Gastroesophageal sphincter (tissue), 3 donors: ENCODE measurements at regions not wholly inside any gene's neighbourhood (a gene's known extent, or its start where the extent isn't known, plus 50 kb on each side); places are given as distances from the start of the nearest gene placed in this dataset.

Experiments
- EP300 ChIP-seq: sonication (generic); formaldehyde crosslinking; IDR thresholded peaks from one replicate; pipeline ENCODE4 v1.6.1; 2017; ENCODE audit warnings: antibody characterized with exemption, mild to moderate bottlenecking
- POLR2A ChIP-seq, 2 donors: fragments of 450-650 bp; IDR thresholded peaks; one replicate each; pipeline ENCODE4 v1.6.1; 2017; ENCODE audit warnings: antibody characterized with exemption in 2 of 2, mild to moderate bottlenecking in 2 of 2, moderate library complexity in 1 of 2
- POLR2AphosphoS5 ChIP-seq: sonication (generic); formaldehyde crosslinking; IDR thresholded peaks from one replicate; pipeline ENCODE4 v1.6.1; 2017; ENCODE audit warnings: antibody characterized with exemption
- TF ChIP-seq, protein P1 (sequence below), 4 experiments: fragments of 200-600 bp in 2 of 4; fragments of 450-650 bp in 2 of 4; sonication (generic) in 1 of 4; IDR thresholded peaks; one replicate each; pipeline ENCODE4 v1.5.1; 2017 to 2019; ENCODE audit warnings: antibody characterized with exemption in 4 of 4, mild to moderate bottlenecking in 2 of 4, moderate library complexity in 2 of 4

DNA sequence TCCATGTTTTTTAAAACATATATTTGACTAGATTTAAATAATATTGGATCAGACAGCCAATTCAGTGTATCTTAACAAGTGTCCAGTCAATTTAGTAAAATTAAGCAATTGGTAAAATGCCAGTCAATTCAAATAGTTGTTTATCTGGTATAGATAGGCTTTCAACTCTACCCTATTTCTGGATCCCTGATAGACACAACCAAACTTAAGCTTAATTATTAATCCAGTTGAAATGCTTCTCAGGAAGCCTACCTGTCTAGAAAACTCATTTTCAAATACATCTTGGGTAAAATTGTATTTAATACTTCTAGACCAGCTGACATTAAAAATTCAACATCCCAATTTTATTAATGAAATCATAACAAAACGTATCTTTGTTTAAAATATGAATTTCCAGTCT is 710.8 kb upstream of the GRAMD2B start:
- TF ChIP-seq, protein P1, sequence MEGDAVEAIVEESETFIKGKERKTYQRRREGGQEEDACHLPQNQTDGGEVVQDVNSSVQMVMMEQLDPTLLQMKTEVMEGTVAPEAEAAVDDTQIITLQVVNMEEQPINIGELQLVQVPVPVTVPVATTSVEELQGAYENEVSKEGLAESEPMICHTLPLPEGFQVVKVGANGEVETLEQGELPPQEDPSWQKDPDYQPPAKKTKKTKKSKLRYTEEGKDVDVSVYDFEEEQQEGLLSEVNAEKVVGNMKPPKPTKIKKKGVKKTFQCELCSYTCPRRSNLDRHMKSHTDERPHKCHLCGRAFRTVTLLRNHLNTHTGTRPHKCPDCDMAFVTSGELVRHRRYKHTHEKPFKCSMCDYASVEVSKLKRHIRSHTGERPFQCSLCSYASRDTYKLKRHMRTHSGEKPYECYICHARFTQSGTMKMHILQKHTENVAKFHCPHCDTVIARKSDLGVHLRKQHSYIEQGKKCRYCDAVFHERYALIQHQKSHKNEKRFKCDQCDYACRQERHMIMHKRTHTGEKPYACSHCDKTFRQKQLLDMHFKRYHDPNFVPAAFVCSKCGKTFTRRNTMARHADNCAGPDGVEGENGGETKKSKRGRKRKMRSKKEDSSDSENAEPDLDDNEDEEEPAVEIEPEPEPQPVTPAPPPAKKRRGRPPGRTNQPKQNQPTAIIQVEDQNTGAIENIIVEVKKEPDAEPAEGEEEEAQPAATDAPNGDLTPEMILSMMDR (IDR thresholded peaks at IDR 0.05): no peak
- TF ChIP-seq POLR2A (IDR thresholded peaks at IDR 0.05) (no peak), POLR2AphosphoS5 (no peak), EP300 (no peak)
